Neuronal stem cell (in vitro differentiated cells): ENCODE measurements at regions not wholly inside any gene's neighbourhood (a gene's known extent, or its start where the extent isn't known, plus 50 kb on each side); places are given as distances from the start of the nearest gene placed in this dataset.

Experiments used
- DNase-seq: peaks from one replicate; pipeline ENCODE4 v3.0.0-alpha.2; 2013; ENCODE audit warnings: low spot score
- H2AFZ ChIP-seq: one replicate; pipeline ENCODE4 v1.6.1; 2013; ENCODE audit warnings: mild to moderate bottlenecking, low read length, inconsistent platforms
- H2AK5ac ChIP-seq: 2 replicates; pipeline ENCODE4 v1.6.1; 2013; ENCODE audit warnings: low read depth, mild to moderate bottlenecking, inconsistent platforms, low read length, moderate library complexity, mixed read lengths
- H2BK120ac ChIP-seq: 2 replicates; pipeline ENCODE4 v1.6.1; 2013; ENCODE audit warnings: low read depth, mild to moderate bottlenecking, inconsistent platforms, low read length, moderate library complexity, mixed read lengths
- H2BK12ac ChIP-seq: one replicate; pipeline ENCODE4 v1.6.1; 2013; ENCODE audit warnings: low read length, inconsistent platforms
- H2BK15ac ChIP-seq: 2 replicates; pipeline ENCODE4 v1.6.1; 2013; ENCODE audit warnings: mild to moderate bottlenecking, low read length, inconsistent platforms, mixed read lengths
- H2BK5ac ChIP-seq: one replicate; pipeline ENCODE4 v1.6.1; 2013; ENCODE audit warnings: inconsistent platforms, mild to moderate bottlenecking, low read length, moderate library complexity
- H3K14ac ChIP-seq: one replicate; pipeline ENCODE4 v1.6.1; 2013; ENCODE audit warnings: low read length, inconsistent platforms
- H3K18ac ChIP-seq: 2 replicates; pipeline ENCODE4 v1.6.1; 2013; ENCODE audit warnings: low read length, inconsistent platforms
- H3K23ac ChIP-seq: 2 replicates; pipeline ENCODE4 v1.6.1; 2013; ENCODE audit warnings: low read depth, mild to moderate bottlenecking, mixed read lengths, low read length, inconsistent platforms; ENCODE audit not compliant: poor library complexity
- H3K27ac ChIP-seq: replicated peaks from 3 replicates; pipeline ENCODE4 v1.5.1; 2013; ENCODE audit warnings: low read length, inconsistent platforms
- H3K27me3 ChIP-seq, 3 experiments: 2 replicates each; pipeline ENCODE4 v1.6.1; 2013; ENCODE audit warnings: low read length in 3 of 3, mild to moderate bottlenecking in 2 of 3, inconsistent platforms in 1 of 3, low read depth in 1 of 3, mixed read lengths in 1 of 3, moderate library complexity in 1 of 3; ENCODE audit not compliant: control insufficient read depth in 3 of 3, insufficient read depth in 3 of 3
- H3K36me3 ChIP-seq, 2 donors: replicated peaks in 1 of 2; 2 replicates each; pipeline ENCODE4 v1.6.1; 2013; ENCODE audit warnings: low read length in 2 of 2; ENCODE audit not compliant: control insufficient read depth in 2 of 2, insufficient read depth in 2 of 2
- H3K4ac ChIP-seq: 2 replicates; pipeline ENCODE4 v1.6.1; 2013; ENCODE audit warnings: inconsistent platforms, mild to moderate bottlenecking, low read length, moderate library complexity
- H3K4me1 ChIP-seq, 2 donors: 1 replicate in 1 of 2; 2 replicates in 1 of 2; pipeline ENCODE4 v1.6.1; 2013; ENCODE audit warnings: low read length in 2 of 2, low read depth in 1 of 2; ENCODE audit not compliant: control insufficient read depth in 2 of 2, insufficient read depth in 1 of 2
- H3K4me2 ChIP-seq: one replicate; pipeline ENCODE4 v1.6.1; 2013; ENCODE audit warnings: mild to moderate bottlenecking, low read length, inconsistent platforms; ENCODE audit not compliant: insufficient read depth, poor library complexity, severe bottlenecking
- H3K4me3 ChIP-seq, 2 donors: 2 replicates each; pipeline ENCODE4 v1.5.1; 2013; ENCODE audit warnings: low read length in 2 of 2, mild to moderate bottlenecking in 2 of 2, inconsistent platforms in 1 of 2, moderate library complexity in 1 of 2
- H3K79me1 ChIP-seq: one replicate; pipeline ENCODE4 v1.6.1; 2013; ENCODE audit warnings: low read depth, mild to moderate bottlenecking, inconsistent platforms, low read length, moderate library complexity
- H3K9ac ChIP-seq: one replicate; pipeline ENCODE4 v1.6.1; 2013; ENCODE audit warnings: mild to moderate bottlenecking, low read depth, low read length, inconsistent platforms; ENCODE audit not compliant: poor library complexity
- H3K9me3 ChIP-seq, 2 donors: replicated peaks in 1 of 2; 2 replicates each; pipeline versions ENCODE3 to v1.6.1; 2013; ENCODE audit warnings: low read length in 2 of 2, mild to moderate bottlenecking in 2 of 2, inconsistent platforms in 1 of 2, low read depth in 1 of 2, mixed read lengths in 1 of 2, moderate library complexity in 1 of 2; ENCODE audit not compliant: control insufficient read depth in 2 of 2, insufficient read depth in 1 of 2
- H4K8ac ChIP-seq: one replicate; pipeline ENCODE4 v1.6.1; 2013; ENCODE audit warnings: low read depth, mild to moderate bottlenecking, inconsistent platforms, low read length, moderate library complexity
- H4K91ac ChIP-seq: one replicate; pipeline ENCODE4 v1.6.1; 2013; ENCODE audit warnings: low read length, low read depth, mild to moderate bottlenecking, inconsistent platforms; ENCODE audit not compliant: poor library complexity
- WGBS, 2 donors: extraction: QIAGEN DNeasy Blood & Tissue Kit; methylation state at CpG; one replicate each; pipeline ENCODE4 v1.1.7; 2013; ENCODE audit warnings: missing lambda C conversion rate in 2 of 2, mixed read lengths in 1 of 2; ENCODE audit not compliant: insufficient read length in 2 of 2, insufficient replicate concordance in 1 of 2; ENCODE audit errors: extremely low coverage in 2 of 2; 5-methylcytosine and 5-hydroxymethylcytosine counted together

- Histone ChIP-seq H3K79me1 (no peaks in the 10 kb centered on the region), H3K9ac (no peak overlapping the region), H4K91ac (no peak overlapping the region), H3K36me3 (no peaks in the 10 kb centered on the region), H2AK5ac (no peak overlapping the region), H3K4ac (no peak overlapping the region), H3K27me3 (no peaks in the 10 kb centered on the region), H2BK12ac (no peak overlapping the region), H3K4me2 (no peak overlapping the region), H2BK15ac (no peak overlapping the region), H3K9me3 (peaks cover 0 to 2% of the 10 kb centered on the region in 2 donors), H2BK5ac (no peak overlapping the region), H3K18ac (no peak overlapping the region), H3K23ac (no peak overlapping the region), H3K4me3 (no peak overlapping the region), H2BK120ac (no peak overlapping the region), H3K4me1 (no peaks in the 10 kb centered on the region), H3K14ac (no peak overlapping the region), H4K8ac (no peak overlapping the region), H2AFZ (no peak overlapping the region), H3K27ac (no peak overlapping the region)
- no CpG with 5 or more reads among the region's 3 CpGs for WGBS, 2 donors
- no peak for DNase-seq
These were observed 226.2 kb downstream of the ATPSCKMT start for GRCh38 chr5:10023494-10023893.

GRCh38 chr5:10021248-10021647, 228.4 kb downstream of the ATPSCKMT start:
- Histone ChIP-seq H3K36me3 (no peaks in the 10 kb centered on the region), H2BK15ac (no peak overlapping the region), H3K9ac (no peak overlapping the region), H3K9me3 (no peaks in the 10 kb centered on the region), H2BK120ac (no peak overlapping the region), H3K23ac (no peak overlapping the region), H3K4me3 (no peak overlapping the region), H2AK5ac (no peak overlapping the region), H3K27me3 (no peaks in the 10 kb centered on the region), H2BK12ac (no peak overlapping the region), H3K27ac (no peak overlapping the region), H2AFZ (no peak overlapping the region), H2BK5ac (no peak overlapping the region), H3K4ac (no peak overlapping the region), H4K8ac (no peak overlapping the region), H3K14ac (no peak overlapping the region), H3K4me2 (no peak overlapping the region), H4K91ac (no peak overlapping the region), H3K4me1 (peaks cover 0 to 3% of the 10 kb centered on the region in 2 donors), H3K18ac (no peak overlapping the region), H3K79me1 (no peaks in the 10 kb centered on the region)
- WGBS, 2 donors = no CpG with 5 or more reads among the region's 1 CpG
- DNase-seq = no peak

- Histone ChIP-seq H3K4me1 (peaks cover 0 to 3% of the 10 kb centered on the region in 2 donors), H2AFZ (no peak overlapping the region), H3K4me2 (no peak overlapping the region), H3K14ac (no peak overlapping the region), H2BK5ac (no peak overlapping the region), H3K27me3 (no peaks in the 10 kb centered on the region), H3K79me1 (no peaks in the 10 kb centered on the region), H4K8ac (no peak overlapping the region), H2BK12ac (no peak overlapping the region), H3K27ac (no peak overlapping the region), H2BK15ac (no peak overlapping the region), H3K36me3 (no peaks in the 10 kb centered on the region), H3K23ac (no peak overlapping the region), H2AK5ac (no peak overlapping the region), H4K91ac (no peak overlapping the region), H3K9ac (no peak overlapping the region), H3K9me3 (no peaks in the 10 kb centered on the region), H3K18ac (no peak overlapping the region), H3K4ac (no peak overlapping the region), H3K4me3 (no peak overlapping the region), H2BK120ac (no peak overlapping the region)
- no CpG with 5 or more reads among the region's 2 CpGs for WGBS, 2 donors
- DNase-seq = no peak
These were observed 230.5 kb downstream of the ATPSCKMT start for GRCh38 chr5:10019236-10019635.

- Histone ChIP-seq H3K36me3 (no peaks in the 10 kb centered on the region), H2BK5ac (no peak overlapping the region), H3K4me3 (no peak overlapping the region), H3K4me1 (peaks cover 0 to 3% of the 10 kb centered on the region in 2 donors), H2BK120ac (no peak overlapping the region), H3K9me3 (no peaks in the 10 kb centered on the region), H3K9ac (no peak overlapping the region), H3K23ac (no peak overlapping the region), H3K14ac (no peak overlapping the region), H3K27ac (no peak overlapping the region), H2BK15ac (no peak overlapping the region), H3K79me1 (no peaks in the 10 kb centered on the region), H3K27me3 (no peaks in the 10 kb centered on the region), H4K8ac (no peak overlapping the region), H2AFZ (no peak overlapping the region), H2AK5ac (no peak overlapping the region), H4K91ac (no peak overlapping the region), H3K4ac (no peak overlapping the region), H3K4me2 (no peak overlapping the region), H2BK12ac (no peak overlapping the region), H3K18ac (no peak overlapping the region)
- DNase-seq = no peak
- no CpG with 5 or more reads among the region's 5 CpGs for WGBS, 2 donors
These were observed 231.3 kb downstream of the ATPSCKMT start for GRCh38 chr5:10018201-10019069.
